C4-2B (cell line): ENCODE measurements at regions not wholly inside any gene's neighbourhood (a gene's known extent, or its start where the extent isn't known, plus 50 kb on each side); places are given as distances from the start of the nearest gene placed in this dataset.

ENCODE experiments used
- CTCF ChIP-seq: fragments of 450-650 bp; conservative IDR thresholded peaks from 2 replicates; pipeline ENCODE4 v1.5.1; 2017; ENCODE audit warnings: mild to moderate bottlenecking
- ZFX ChIP-seq: fragments of 450-650 bp; IDR thresholded peaks from 2 replicates; pipeline ENCODE4 v1.6.1; 2017

GRCh38 chr16:5581908-5582307 lies 484.3 kb upstream of the EEF2KMT start:
- TF ChIP-seq CTCF: no peak
- no peak for TF ChIP-seq ZFX
